GM21825 (cell line): ENCODE measurements at regions not wholly inside any gene's neighbourhood (a gene's known extent, or its start where the extent isn't known, plus 50 kb on each side); places are given as distances from the start of the nearest gene placed in this dataset.
"Not testable (repeated sequence)": the region's sequence is repeated elsewhere in the genome, so short reads cannot be mapped to it uniquely, and the experiment has no call there.

Source experiments
- ATAC-seq: cut with Tn5 transposase; IDR thresholded peaks from one replicate; pipeline ENCODE4 v1.9.1; 2021; ENCODE audit warnings: mild to moderate bottlenecking, moderate library complexity; ENCODE audit not compliant: unreplicated experiment

GRCh38 chr9:7739595-7739994 is 60.0 kb downstream of the DMAC1 start:
- no peak for ATAC-seq

GRCh38 chr9:7735311-7735710 is 64.3 kb downstream of the DMAC1 start:
- ATAC-seq = no peak

GRCh38 chr9:7730164-7730445 is 69.5 kb downstream of the DMAC1 start:
- no peak for ATAC-seq

- no peak for ATAC-seq
Measured at GRCh38 chr9:7729371-7730163, 70.0 kb downstream of the DMAC1 start.

GRCh38 chr9:7721291-7721690 is 78.3 kb downstream of the DMAC1 start:
- no peak for ATAC-seq

- not testable (repeated sequence) for ATAC-seq
Measured at GRCh38 chr9:7713088-7713487, 86.5 kb downstream of the DMAC1 start.

GRCh38 chr9:7710686-7711085 is 88.9 kb downstream of the DMAC1 start:
- ATAC-seq = no peak

GRCh38 chr9:7707934-7708333 is 91.6 kb downstream of the DMAC1 start:
- no peak for ATAC-seq

- no peak for ATAC-seq
Measured at GRCh38 chr9:7704543-7704942, 95.0 kb downstream of the DMAC1 start.

GRCh38 chr9:7691909-7692308 is 107.7 kb downstream of the DMAC1 start:
- no peak for ATAC-seq

- ATAC-seq = no peak
Measured at GRCh38 chr9:7690014-7690413, 109.6 kb downstream of the DMAC1 start.

- no peak for ATAC-seq
Measured at GRCh38 chr9:7688626-7689025, 111.0 kb downstream of the DMAC1 start.

- ATAC-seq = no peak
Measured at GRCh38 chr9:7676609-7677156, 122.9 kb downstream of the DMAC1 start.

GRCh38 chr9:7671847-7672246 is 127.7 kb downstream of the DMAC1 start:
- no peak for ATAC-seq

- ATAC-seq = no peak
Measured at GRCh38 chr9:7668541-7668940, 131.0 kb downstream of the DMAC1 start.

- ATAC-seq = no peak
Measured at GRCh38 chr9:7665874-7666273, 133.7 kb downstream of the DMAC1 start.

- ATAC-seq = no peak
Measured at GRCh38 chr9:7659766-7660165, 139.8 kb downstream of the DMAC1 start.

GRCh38 chr9:7656636-7657035 is 142.9 kb downstream of the DMAC1 start:
- no peak for ATAC-seq

GRCh38 chr9:7653262-7653661 is 146.3 kb downstream of the DMAC1 start:
- no peak for ATAC-seq

GRCh38 chr9:7640231-7640630 is 159.3 kb downstream of the DMAC1 start:
- ATAC-seq = no peak

- ATAC-seq = no peak
Measured at GRCh38 chr9:7639471-7639870, 160.1 kb downstream of the DMAC1 start.

- no peak for ATAC-seq
Measured at GRCh38 chr9:7636838-7637467, 162.6 kb downstream of the DMAC1 start.

- no peak for ATAC-seq
Measured at GRCh38 chr9:7636309-7636708, 163.3 kb downstream of the DMAC1 start.
